Colonic mucosa (tissue), 4 donors: ENCODE measurements at regions not wholly inside any gene's neighbourhood (a gene's known extent, or its start where the extent isn't known, plus 50 kb on each side); places are given as distances from the start of the nearest gene placed in this dataset.

ENCODE experiments used
- DNase-seq: peaks from one replicate; pipeline ENCODE4 v3.0.0-alpha.2; 2020
- H3K27ac ChIP-seq: fragments of 200-600 bp; one replicate; pipeline ENCODE4 v1.8.0; 2021
- H3K27me3 ChIP-seq: fragments of 200-600 bp; one replicate; pipeline ENCODE4 v1.8.0; 2021
- H3K36me3 ChIP-seq: fragments of 200-600 bp; one replicate; pipeline ENCODE4 v1.8.0; 2021
- H3K4me1 ChIP-seq: fragments of 200-600 bp; one replicate; pipeline ENCODE4 v1.8.0; 2021; ENCODE audit warnings: mild to moderate bottlenecking
- H3K4me3 ChIP-seq: fragments of 200-600 bp; one replicate; pipeline ENCODE4 v1.8.0; 2021
- H3K9ac ChIP-seq, 2 donors: one replicate each; pipeline ENCODE4 v1.7.0; 2013; ENCODE audit warnings: control low read depth in 2 of 2, low read depth in 2 of 2, low read length in 2 of 2
- H3K9me3 ChIP-seq: fragments of 200-600 bp; one replicate; pipeline ENCODE4 v1.8.0; 2021
- CTCF ChIP-seq: fragments of 200-600 bp; IDR thresholded peaks from one replicate; pipeline ENCODE4 v1.8.0; 2022; ENCODE audit warnings: antibody characterized with exemption, mild to moderate bottlenecking
- intact Hi-C: fragments of 100-400 bp; cut with DNase I; formaldehyde crosslinking; loops from one replicate; pipeline ENCODE4 v1.14.1; 2022
- donor health status: healthy.
- donor health status: DM: no; HTN: no; CAD: no.
- donor health status: DM: no; HTN: no; CAD: no.

- intact Hi-C loops, result no loop called here
These were observed 260.1 kb upstream of the DPPA4 start for GRCh38 chr3:109597444-109597843.

GRCh38 chr3:109607897-109608296 lies 270.6 kb upstream of the DPPA4 start:
- Histone ChIP-seq H3K4me3 (no peak overlapping the region), H3K27ac (no peak overlapping the region), H3K36me3 (no peaks in the 10 kb centered on the region), H3K4me1 (no peaks in the 10 kb centered on the region), H3K9me3 (no peaks in the 10 kb centered on the region), H3K9ac (no peak overlapping the region), H3K27me3 (no peaks in the 10 kb centered on the region)
- intact Hi-C loops, result no loop called here
- no peak for DNase-seq
- no peak for TF ChIP-seq CTCF

More at GRCh38 chr3:109597444-109597843, 260.1 kb upstream of the DPPA4 start:
- Histone ChIP-seq H3K9ac (no peak overlapping the region), H3K36me3 (no peaks in the 10 kb centered on the region), H3K4me1 (no peaks in the 10 kb centered on the region), H3K27ac (no peak overlapping the region), H3K4me3 (no peak overlapping the region), H3K9me3 (no peaks in the 10 kb centered on the region), H3K27me3 (no peaks in the 10 kb centered on the region)
- TF ChIP-seq CTCF, result no peak
- no peak for DNase-seq

- no peak overlapping the region for H3K9ac ChIP-seq
These were observed 271.2 kb upstream of the DPPA4 start for GRCh38 chr3:109608574-109608973.

GRCh38 chr3:109618766-109619378 lies 281.5 kb upstream of the DPPA4 start:
- H3K36me3 ChIP-seq, result no peaks in the 10 kb centered on the region
- no peak for TF ChIP-seq CTCF
- H3K4me3 ChIP-seq, result no peak overlapping the region
- DNase-seq, result no peak
- H3K27me3 ChIP-seq, result no peaks in the 10 kb centered on the region
- no peak overlapping the region for H3K9ac ChIP-seq
- no peaks in the 10 kb centered on the region for H3K4me1 ChIP-seq
- H3K27ac ChIP-seq, result no peak overlapping the region
- intact Hi-C loops, result no loop called here
- H3K9me3 ChIP-seq, result no peaks in the 10 kb centered on the region

More at GRCh38 chr3:109608574-109608973, 271.2 kb upstream of the DPPA4 start:
- Histone ChIP-seq H3K36me3 (no peaks in the 10 kb centered on the region), H3K27me3 (no peaks in the 10 kb centered on the region), H3K4me3 (no peak overlapping the region), H3K4me1 (no peaks in the 10 kb centered on the region), H3K9me3 (no peaks in the 10 kb centered on the region), H3K27ac (no peak overlapping the region)
- no peak for DNase-seq
- TF ChIP-seq CTCF, result no peak
- intact Hi-C loops, result no loop called here

- DNase-seq, result no peak
- Histone ChIP-seq H3K4me3 (no peak overlapping the region), H3K36me3 (no peaks in the 10 kb centered on the region), H3K9ac (no peak overlapping the region), H3K4me1 (no peaks in the 10 kb centered on the region), H3K27ac (no peak overlapping the region), H3K27me3 (no peaks in the 10 kb centered on the region), H3K9me3 (no peaks in the 10 kb centered on the region)
- intact Hi-C loops, result no loop called here
- TF ChIP-seq CTCF, result no peak
These were observed 294.6 kb upstream of the DPPA4 start for GRCh38 chr3:109631897-109632296.
